NCI-H2029 treated with DMSO at 0.1 percent for 48 hours (cell line): ENCODE measurements at regions not wholly inside any gene's neighbourhood (a gene's known extent, or its start where the extent isn't known, plus 50 kb on each side); places are given as distances from the start of the nearest gene placed in this dataset.
"Not testable (repeated sequence)": the region's sequence is repeated elsewhere in the genome, so short reads cannot be mapped to it uniquely, and the experiment has no call there.

Experiments
- DNase-seq: peaks from one replicate; lab custom pipeline; 2025; lab: John Stamatoyannopoulos, UW

GRCh38 chr6:15827496-15828255 is 164.8 kb upstream of the DTNBP1 start:
- DNase-seq, result no peak

- no peak for DNase-seq
Measured at GRCh38 chr6:15826814-15827318, 164.0 kb upstream of the DTNBP1 start.

GRCh38 chr6:15825332-15825930 is 162.6 kb upstream of the DTNBP1 start:
- no peak for DNase-seq

- DNase-seq, result no peak
Measured at GRCh38 chr6:15824811-15825210, 162.0 kb upstream of the DTNBP1 start.

GRCh38 chr6:15823838-15824414 is 161.1 kb upstream of the DTNBP1 start:
- no peak for DNase-seq

- no peak for DNase-seq
Measured at GRCh38 chr6:15822835-15823234, 160.0 kb upstream of the DTNBP1 start.

GRCh38 chr6:15819841-15820240 is 157.0 kb upstream of the DTNBP1 start:
- DNase-seq, result no peak

- no peak for DNase-seq
Measured at GRCh38 chr6:15819226-15819625, 156.4 kb upstream of the DTNBP1 start.

- no peak for DNase-seq
Measured at GRCh38 chr6:15818491-15818890, 155.7 kb upstream of the DTNBP1 start.

- no peak for DNase-seq
Measured at GRCh38 chr6:15818044-15818443, 155.2 kb upstream of the DTNBP1 start.

GRCh38 chr6:15817100-15817499 is 154.3 kb upstream of the DTNBP1 start:
- DNase-seq, result no peak

GRCh38 chr6:15816661-15817060 is 153.8 kb upstream of the DTNBP1 start:
- no peak for DNase-seq

- DNase-seq, result not testable (repeated sequence)
Measured at GRCh38 chr6:15813698-15814097, 150.9 kb upstream of the DTNBP1 start.

- no peak for DNase-seq
Measured at GRCh38 chr6:15811107-15811506, 148.3 kb upstream of the DTNBP1 start.

- peak; percentile 67 for DNase-seq
Measured at GRCh38 chr6:15810618-15811017, 147.8 kb upstream of the DTNBP1 start.

- no peak for DNase-seq
Measured at GRCh38 chr6:15809367-15809766, 146.5 kb upstream of the DTNBP1 start.

- DNase-seq, result no peak
Measured at GRCh38 chr6:15804164-15805154, 141.6 kb upstream of the DTNBP1 start.

GRCh38 chr6:15802466-15802865 is 139.6 kb upstream of the DTNBP1 start:
- DNase-seq, result no peak

- no peak for DNase-seq
Measured at GRCh38 chr6:15801912-15802311, 139.1 kb upstream of the DTNBP1 start.

- no peak for DNase-seq
Measured at GRCh38 chr6:15800841-15801617, 138.2 kb upstream of the DTNBP1 start.
